ENCODE measurements at regions not wholly inside any gene's neighbourhood (a gene's known extent, or its start where the extent isn't known, plus 50 kb on each side); places are given as distances from the start of the nearest gene placed in this dataset.

DNA sequence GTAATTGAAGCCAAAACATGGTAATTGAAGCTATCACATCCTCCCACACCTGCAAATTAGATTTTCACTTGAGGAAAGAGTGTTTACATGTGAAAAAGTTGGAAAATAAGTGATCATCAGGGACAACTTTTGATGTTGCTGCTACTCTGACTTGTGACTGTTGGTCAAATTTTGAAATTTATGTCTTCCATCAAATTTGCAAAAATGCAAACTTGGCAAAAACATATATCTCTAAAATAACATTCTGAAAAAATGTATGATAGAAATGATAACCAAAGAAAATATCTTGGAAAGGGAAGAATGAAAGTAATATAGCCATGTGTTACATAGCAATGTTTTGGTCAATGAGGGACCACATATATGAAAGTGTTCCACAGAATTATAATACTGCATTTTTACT is 703.9 kb upstream of the SEMA6D start:
- TF ChIP-seq POLR2A (IDR thresholded peaks at IDR 0.05; ENCODE audit: borderline replicate concordance, extremely low read depth, insufficient read depth, insufficient read length) (no peak), FOSL1 (IDR thresholded peaks at IDR 0.05; ENCODE audit: low read depth) (no peak)
- TF ChIP-seq, protein P1, sequence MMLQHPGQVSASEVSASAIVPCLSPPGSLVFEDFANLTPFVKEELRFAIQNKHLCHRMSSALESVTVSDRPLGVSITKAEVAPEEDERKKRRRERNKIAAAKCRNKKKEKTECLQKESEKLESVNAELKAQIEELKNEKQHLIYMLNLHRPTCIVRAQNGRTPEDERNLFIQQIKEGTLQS (IDR thresholded peaks at IDR 0.05), result no peak
- TF ChIP-seq, protein P2, sequence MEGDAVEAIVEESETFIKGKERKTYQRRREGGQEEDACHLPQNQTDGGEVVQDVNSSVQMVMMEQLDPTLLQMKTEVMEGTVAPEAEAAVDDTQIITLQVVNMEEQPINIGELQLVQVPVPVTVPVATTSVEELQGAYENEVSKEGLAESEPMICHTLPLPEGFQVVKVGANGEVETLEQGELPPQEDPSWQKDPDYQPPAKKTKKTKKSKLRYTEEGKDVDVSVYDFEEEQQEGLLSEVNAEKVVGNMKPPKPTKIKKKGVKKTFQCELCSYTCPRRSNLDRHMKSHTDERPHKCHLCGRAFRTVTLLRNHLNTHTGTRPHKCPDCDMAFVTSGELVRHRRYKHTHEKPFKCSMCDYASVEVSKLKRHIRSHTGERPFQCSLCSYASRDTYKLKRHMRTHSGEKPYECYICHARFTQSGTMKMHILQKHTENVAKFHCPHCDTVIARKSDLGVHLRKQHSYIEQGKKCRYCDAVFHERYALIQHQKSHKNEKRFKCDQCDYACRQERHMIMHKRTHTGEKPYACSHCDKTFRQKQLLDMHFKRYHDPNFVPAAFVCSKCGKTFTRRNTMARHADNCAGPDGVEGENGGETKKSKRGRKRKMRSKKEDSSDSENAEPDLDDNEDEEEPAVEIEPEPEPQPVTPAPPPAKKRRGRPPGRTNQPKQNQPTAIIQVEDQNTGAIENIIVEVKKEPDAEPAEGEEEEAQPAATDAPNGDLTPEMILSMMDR (IDR thresholded peaks at IDR 0.05 in 2 of 3, conservative IDR thresholded peaks at IDR 0.05 in 1 of 3; ENCODE audit: borderline replicate concordance in 1 of 3, insufficient read depth in 1 of 3, low read depth in 2 of 3, low read length in 2 of 3), result no peak
- TF ChIP-seq, protein P3, sequence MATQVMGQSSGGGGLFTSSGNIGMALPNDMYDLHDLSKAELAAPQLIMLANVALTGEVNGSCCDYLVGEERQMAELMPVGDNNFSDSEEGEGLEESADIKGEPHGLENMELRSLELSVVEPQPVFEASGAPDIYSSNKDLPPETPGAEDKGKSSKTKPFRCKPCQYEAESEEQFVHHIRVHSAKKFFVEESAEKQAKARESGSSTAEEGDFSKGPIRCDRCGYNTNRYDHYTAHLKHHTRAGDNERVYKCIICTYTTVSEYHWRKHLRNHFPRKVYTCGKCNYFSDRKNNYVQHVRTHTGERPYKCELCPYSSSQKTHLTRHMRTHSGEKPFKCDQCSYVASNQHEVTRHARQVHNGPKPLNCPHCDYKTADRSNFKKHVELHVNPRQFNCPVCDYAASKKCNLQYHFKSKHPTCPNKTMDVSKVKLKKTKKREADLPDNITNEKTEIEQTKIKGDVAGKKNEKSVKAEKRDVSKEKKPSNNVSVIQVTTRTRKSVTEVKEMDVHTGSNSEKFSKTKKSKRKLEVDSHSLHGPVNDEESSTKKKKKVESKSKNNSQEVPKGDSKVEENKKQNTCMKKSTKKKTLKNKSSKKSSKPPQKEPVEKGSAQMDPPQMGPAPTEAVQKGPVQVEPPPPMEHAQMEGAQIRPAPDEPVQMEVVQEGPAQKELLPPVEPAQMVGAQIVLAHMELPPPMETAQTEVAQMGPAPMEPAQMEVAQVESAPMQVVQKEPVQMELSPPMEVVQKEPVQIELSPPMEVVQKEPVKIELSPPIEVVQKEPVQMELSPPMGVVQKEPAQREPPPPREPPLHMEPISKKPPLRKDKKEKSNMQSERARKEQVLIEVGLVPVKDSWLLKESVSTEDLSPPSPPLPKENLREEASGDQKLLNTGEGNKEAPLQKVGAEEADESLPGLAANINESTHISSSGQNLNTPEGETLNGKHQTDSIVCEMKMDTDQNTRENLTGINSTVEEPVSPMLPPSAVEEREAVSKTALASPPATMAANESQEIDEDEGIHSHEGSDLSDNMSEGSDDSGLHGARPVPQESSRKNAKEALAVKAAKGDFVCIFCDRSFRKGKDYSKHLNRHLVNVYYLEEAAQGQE (IDR thresholded peaks at IDR 0.05; ENCODE audit: low read depth), result no peak

All from HCT116 (cell line).